ENCODE measurements at regions not wholly inside any gene's neighbourhood (a gene's known extent, or its start where the extent isn't known, plus 50 kb on each side); places are given as distances from the start of the nearest gene placed in this dataset.
A peak's percentile ranks its signal among the peaks of the same experiment; 100 is the strongest.
"Not testable (repeated sequence)": the region's sequence is repeated elsewhere in the genome, so short reads cannot be mapped to it uniquely, and the experiment has no call there.

GRCh38 chr3:187807086-187807862, 62.0 kb upstream of the BCL6 start:
- no peak overlapping the region for H3K4me3 ChIP-seq (ENCODE audit: low read length)
- H3K9me3 ChIP-seq (ENCODE audit: control insufficient read depth, low read length), result no peaks in the 10 kb centered on the region
- no peaks in the 10 kb centered on the region for H3K36me3 ChIP-seq (ENCODE audit: control insufficient read depth, insufficient read depth, low read length, severe bottlenecking)
- H3K27me3 ChIP-seq (replicated peaks; ENCODE audit: control insufficient read depth, insufficient read depth, low read length), result no peaks in the 10 kb centered on the region
- H3K9ac ChIP-seq (ENCODE audit: low read length), result no peak overlapping the region
- peak; percentile 50 for DNase-seq (ENCODE audit: low read depth)
- peaks cover 49% of the 10 kb centered on the region for H3K4me1 ChIP-seq (ENCODE audit: control insufficient read depth, insufficient read depth, low read length)

DNA sequence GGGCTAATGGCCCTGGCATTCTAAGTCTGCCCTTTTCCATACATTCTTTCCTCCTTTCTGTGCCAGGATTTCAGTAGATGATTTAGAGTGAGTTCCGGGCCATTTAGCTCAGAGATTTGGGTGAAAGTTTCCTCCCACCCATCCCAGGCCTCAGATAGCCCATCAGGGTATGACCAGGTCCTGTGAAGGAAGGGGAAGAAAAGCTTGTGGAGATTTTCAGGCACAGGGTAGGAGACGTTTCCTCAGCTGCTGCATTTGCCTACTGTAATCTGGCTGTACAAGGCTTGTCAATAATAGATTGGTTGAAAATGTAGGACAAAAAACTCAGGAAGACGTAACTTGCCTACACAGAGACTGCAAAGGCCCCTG, 63.2 kb upstream of the BCL6 start:
- H3K9ac ChIP-seq (ENCODE audit: low read length), result peak overlapping the region; percentile 60
- H3K4me3 ChIP-seq (ENCODE audit: low read length), result peak overlapping the region; percentile 7
- H3K27me3 ChIP-seq (replicated peaks; ENCODE audit: control insufficient read depth, insufficient read depth, low read length), result no peaks in the 10 kb centered on the region
- no peaks in the 10 kb centered on the region for H3K9me3 ChIP-seq (ENCODE audit: control insufficient read depth, low read length)
- H3K4me1 ChIP-seq (ENCODE audit: control insufficient read depth, insufficient read depth, low read length), result peaks cover 54% of the 10 kb centered on the region
- no peak for DNase-seq (ENCODE audit: low read depth)
- H3K36me3 ChIP-seq (ENCODE audit: control insufficient read depth, insufficient read depth, low read length, severe bottlenecking), result no peaks in the 10 kb centered on the region

GRCh38 chr3:187809612-187809991, 64.3 kb upstream of the BCL6 start:
- H3K4me1 ChIP-seq (ENCODE audit: control insufficient read depth, insufficient read depth, low read length), result peaks cover 54% of the 10 kb centered on the region
- no peaks in the 10 kb centered on the region for H3K9me3 ChIP-seq (ENCODE audit: control insufficient read depth, low read length)
- no peak for DNase-seq (ENCODE audit: low read depth)
- H3K4me3 ChIP-seq (ENCODE audit: low read length), result no peak overlapping the region
- no peaks in the 10 kb centered on the region for H3K36me3 ChIP-seq (ENCODE audit: control insufficient read depth, insufficient read depth, low read length, severe bottlenecking)
- no peaks in the 10 kb centered on the region for H3K27me3 ChIP-seq (replicated peaks; ENCODE audit: control insufficient read depth, insufficient read depth, low read length)
- no peak overlapping the region for H3K9ac ChIP-seq (ENCODE audit: low read length)

GRCh38 chr3:187810021-187810446, 64.8 kb upstream of the BCL6 start:
- DNase-seq (ENCODE audit: low read depth), result peak; percentile 14
- no peaks in the 10 kb centered on the region for H3K27me3 ChIP-seq (replicated peaks; ENCODE audit: control insufficient read depth, insufficient read depth, low read length)
- H3K9me3 ChIP-seq (ENCODE audit: control insufficient read depth, low read length), result no peaks in the 10 kb centered on the region
- H3K4me3 ChIP-seq (ENCODE audit: low read length), result no peak overlapping the region
- no peak overlapping the region for H3K9ac ChIP-seq (ENCODE audit: low read length)
- peaks cover 54% of the 10 kb centered on the region for H3K4me1 ChIP-seq (ENCODE audit: control insufficient read depth, insufficient read depth, low read length)
- no peaks in the 10 kb centered on the region for H3K36me3 ChIP-seq (ENCODE audit: control insufficient read depth, insufficient read depth, low read length, severe bottlenecking)

GRCh38 chr3:187811585-187812250, 66.5 kb upstream of the BCL6 start:
- Histone ChIP-seq H3K9me3 (ENCODE audit: control insufficient read depth, low read length) (no peaks in the 10 kb centered on the region), H3K36me3 (ENCODE audit: control insufficient read depth, insufficient read depth, low read length, severe bottlenecking) (no peaks in the 10 kb centered on the region), H3K9ac (ENCODE audit: low read length) (no peak overlapping the region), H3K4me1 (ENCODE audit: control insufficient read depth, insufficient read depth, low read length) (peaks cover 53% of the 10 kb centered on the region), H3K27me3 (replicated peaks; ENCODE audit: control insufficient read depth, insufficient read depth, low read length) (no peaks in the 10 kb centered on the region), H3K4me3 (ENCODE audit: low read length) (no peak overlapping the region)
- DNase-seq (ENCODE audit: low read depth), result peak; percentile 56

- DNase-seq (ENCODE audit: low read depth), result no peak
- H3K9me3 ChIP-seq (ENCODE audit: control insufficient read depth, low read length), result no peaks in the 10 kb centered on the region
- no peaks in the 10 kb centered on the region for H3K27me3 ChIP-seq (replicated peaks; ENCODE audit: control insufficient read depth, insufficient read depth, low read length)
- no peak overlapping the region for H3K4me3 ChIP-seq (ENCODE audit: low read length)
- no peak overlapping the region for H3K9ac ChIP-seq (ENCODE audit: low read length)
- no peaks in the 10 kb centered on the region for H3K36me3 ChIP-seq (ENCODE audit: control insufficient read depth, insufficient read depth, low read length, severe bottlenecking)
- H3K4me1 ChIP-seq (ENCODE audit: control insufficient read depth, insufficient read depth, low read length), result peaks cover 46% of the 10 kb centered on the region
Measured at GRCh38 chr3:187812496-187812895, 67.2 kb upstream of the BCL6 start.

DNA sequence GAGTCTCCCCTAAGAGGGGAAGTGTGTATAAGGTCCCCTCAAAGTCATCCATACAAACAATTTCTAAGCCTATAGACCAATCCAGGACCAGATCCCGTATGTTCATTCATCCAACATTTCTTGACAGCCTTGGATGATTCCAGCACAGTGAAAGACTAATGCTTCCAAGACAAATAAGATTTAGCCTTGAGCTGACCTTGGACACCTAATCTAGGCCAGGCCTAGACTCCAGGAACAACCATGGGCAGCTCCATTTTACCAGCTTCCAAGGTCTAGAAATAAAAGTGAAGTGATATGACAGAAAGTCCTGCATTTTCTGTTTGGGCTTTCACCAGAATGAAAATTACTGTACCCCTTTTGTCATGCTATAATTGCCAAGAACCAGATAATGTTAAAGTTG, 67.9 kb upstream of the BCL6 start:
- H3K4me1 ChIP-seq (ENCODE audit: control insufficient read depth, insufficient read depth, low read length), result peaks cover 41% of the 10 kb centered on the region
- no peaks in the 10 kb centered on the region for H3K36me3 ChIP-seq (ENCODE audit: control insufficient read depth, insufficient read depth, low read length, severe bottlenecking)
- DNase-seq (ENCODE audit: low read depth), result no peak
- H3K27me3 ChIP-seq (replicated peaks; ENCODE audit: control insufficient read depth, insufficient read depth, low read length), result no peaks in the 10 kb centered on the region
- H3K9ac ChIP-seq (ENCODE audit: low read length), result no peak overlapping the region
- no peaks in the 10 kb centered on the region for H3K9me3 ChIP-seq (ENCODE audit: control insufficient read depth, low read length)
- no peak overlapping the region for H3K4me3 ChIP-seq (ENCODE audit: low read length)

- not testable (repeated sequence) for H3K4me1 ChIP-seq (ENCODE audit: control insufficient read depth, insufficient read depth, low read length); H3K9ac ChIP-seq (ENCODE audit: low read length); H3K4me3 ChIP-seq (ENCODE audit: low read length); H3K36me3 ChIP-seq (ENCODE audit: control insufficient read depth, insufficient read depth, low read length, severe bottlenecking); H3K27me3 ChIP-seq (replicated peaks; ENCODE audit: control insufficient read depth, insufficient read depth, low read length); DNase-seq (ENCODE audit: low read depth); H3K9me3 ChIP-seq (ENCODE audit: control insufficient read depth, low read length)
Measured at GRCh38 chr3:187817766-187818165, 72.5 kb upstream of the BCL6 start.

DNA sequence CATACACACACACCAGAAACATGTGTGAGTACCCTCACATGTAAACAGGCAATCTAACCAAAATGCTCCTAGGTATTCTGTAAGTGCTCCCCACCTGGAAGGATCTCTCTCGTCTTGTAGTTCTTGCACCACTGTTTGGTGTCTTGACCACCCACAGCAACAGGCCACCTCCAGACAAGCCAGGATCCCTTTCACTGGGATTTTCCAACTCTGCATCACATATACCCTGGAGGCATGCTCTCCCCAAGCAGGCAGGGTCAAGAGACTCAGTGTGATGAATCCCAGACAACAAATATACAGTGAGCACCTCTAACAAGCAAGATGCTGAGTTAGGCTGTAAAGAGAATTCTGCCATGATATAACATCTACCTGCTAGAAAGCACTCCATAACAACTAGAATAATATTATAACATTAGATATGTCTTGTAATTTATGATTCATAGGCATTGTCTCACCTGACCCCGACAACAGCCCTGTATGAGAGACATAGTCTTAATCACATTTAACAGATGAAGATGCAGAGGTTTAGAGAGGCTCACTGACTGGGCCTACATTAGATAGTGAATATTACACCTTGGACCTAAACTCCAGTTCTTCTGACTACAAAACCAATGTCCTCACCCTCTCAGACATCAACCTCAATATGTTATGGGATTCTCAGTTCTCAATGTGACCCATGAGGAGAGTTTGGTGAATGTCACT, 76.5 kb upstream of the BCL6 start:
- no peaks in the 10 kb centered on the region for H3K27me3 ChIP-seq (replicated peaks; ENCODE audit: control insufficient read depth, insufficient read depth, low read length)
- H3K9ac ChIP-seq (ENCODE audit: low read length), result no peak overlapping the region
- H3K36me3 ChIP-seq (ENCODE audit: control insufficient read depth, insufficient read depth, low read length, severe bottlenecking), result no peaks in the 10 kb centered on the region
- no peak for DNase-seq (ENCODE audit: low read depth)
- no peaks in the 10 kb centered on the region for H3K4me1 ChIP-seq (ENCODE audit: control insufficient read depth, insufficient read depth, low read length)
- no peak overlapping the region for H3K4me3 ChIP-seq (ENCODE audit: low read length)
- H3K9me3 ChIP-seq (ENCODE audit: control insufficient read depth, low read length), result no peaks in the 10 kb centered on the region

GRCh38 chr3:187822402-187822801, 77.1 kb upstream of the BCL6 start:
- no peaks in the 10 kb centered on the region for H3K9me3 ChIP-seq (ENCODE audit: control insufficient read depth, low read length)
- DNase-seq (ENCODE audit: low read depth), result no peak

GRCh38 chr3:187823746-187824145, 78.5 kb upstream of the BCL6 start:
- Histone ChIP-seq H3K9ac (ENCODE audit: low read length) (no peak overlapping the region), H3K9me3 (ENCODE audit: control insufficient read depth, low read length) (no peaks in the 10 kb centered on the region), H3K36me3 (ENCODE audit: control insufficient read depth, insufficient read depth, low read length, severe bottlenecking) (no peaks in the 10 kb centered on the region), H3K27me3 (replicated peaks; ENCODE audit: control insufficient read depth, insufficient read depth, low read length) (no peaks in the 10 kb centered on the region), H3K4me1 (ENCODE audit: control insufficient read depth, insufficient read depth, low read length) (no peaks in the 10 kb centered on the region), H3K4me3 (ENCODE audit: low read length) (no peak overlapping the region)
- DNase-seq (ENCODE audit: low read depth), result no peak

More at GRCh38 chr3:187822402-187822801, 77.1 kb upstream of the BCL6 start:
- no peaks in the 10 kb centered on the region for H3K36me3 ChIP-seq (ENCODE audit: control insufficient read depth, insufficient read depth, low read length, severe bottlenecking)
- H3K27me3 ChIP-seq (replicated peaks; ENCODE audit: control insufficient read depth, insufficient read depth, low read length), result no peaks in the 10 kb centered on the region
- no peak overlapping the region for H3K9ac ChIP-seq (ENCODE audit: low read length)
- no peaks in the 10 kb centered on the region for H3K4me1 ChIP-seq (ENCODE audit: control insufficient read depth, insufficient read depth, low read length)
- H3K4me3 ChIP-seq (ENCODE audit: low read length), result no peak overlapping the region
